Stimulated activated naive CD4-positive, alpha-beta T cell (primary cell): ENCODE measurements at regions not wholly inside any gene's neighbourhood (a gene's known extent, or its start where the extent isn't known, plus 50 kb on each side); places are given as distances from the start of the nearest gene placed in this dataset.
"Not testable (repeated sequence)": the region's sequence is repeated elsewhere in the genome, so short reads cannot be mapped to it uniquely, and the experiment has no call there.

Source experiments
- DNase-seq, 6 experiments: peaks; one replicate each; lab custom pipeline; 2025; lab: John Stamatoyannopoulos, UW

DNA sequence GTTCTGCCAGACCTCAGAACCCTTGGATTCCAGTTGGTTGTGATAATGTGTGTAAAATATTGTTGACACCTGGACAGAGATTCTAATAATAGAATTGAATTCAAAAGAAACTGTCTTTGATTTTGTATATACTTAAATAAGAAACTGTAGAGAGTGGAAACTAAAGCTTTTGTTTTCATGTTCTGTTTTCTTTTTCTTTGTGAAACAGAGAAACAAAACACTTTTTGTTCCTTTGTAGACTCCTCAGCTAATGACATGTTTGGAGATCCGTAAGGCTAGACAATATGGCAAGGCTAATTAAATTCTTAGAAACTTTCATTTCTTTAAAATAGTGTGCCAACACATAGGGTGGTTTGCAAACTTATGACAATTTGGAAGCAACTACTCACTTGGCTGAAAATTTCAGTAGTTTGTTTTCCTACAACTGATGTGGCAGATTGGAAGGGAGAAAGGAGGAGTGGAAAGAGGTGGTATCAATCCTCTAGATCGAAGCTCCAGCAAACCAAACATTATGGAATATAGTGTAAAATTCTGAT, 90.9 kb upstream of the FAT1 start:
- DNase-seq = no peak

GRCh38 chr4:186819342-186820086, 95.9 kb upstream of the FAT1 start:
- DNase-seq = no peak

GRCh38 chr4:186820391-186820891, 96.8 kb upstream of the FAT1 start:
- no peak for DNase-seq

GRCh38 chr4:186823989-186824388, 100.3 kb upstream of the FAT1 start:
- no peak for DNase-seq

GRCh38 chr4:186825069-186825468, 101.4 kb upstream of the FAT1 start:
- DNase-seq = no peak

DNA sequence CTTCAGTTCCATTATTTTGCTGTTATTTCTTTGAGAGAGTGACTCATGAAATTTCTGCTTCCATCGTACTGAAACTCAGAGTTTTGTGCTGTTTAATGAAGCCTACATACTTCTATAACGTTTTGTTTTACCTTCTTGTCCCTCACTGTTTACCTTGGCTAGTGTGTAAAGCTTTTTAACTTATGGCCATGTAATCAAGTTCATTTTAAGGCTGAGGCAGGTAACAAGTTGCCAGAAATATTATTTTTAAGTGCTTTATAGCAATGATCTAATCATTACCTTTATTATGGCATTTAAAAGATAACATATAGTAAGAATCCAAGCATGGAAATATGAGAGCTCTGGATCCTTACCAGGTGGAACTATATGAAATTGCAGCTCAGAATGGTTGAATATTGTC, 102.3 kb upstream of the FAT1 start:
- DNase-seq = no peak

GRCh38 chr4:186826846-186827533, 103.3 kb upstream of the FAT1 start:
- DNase-seq = no peak

DNA sequence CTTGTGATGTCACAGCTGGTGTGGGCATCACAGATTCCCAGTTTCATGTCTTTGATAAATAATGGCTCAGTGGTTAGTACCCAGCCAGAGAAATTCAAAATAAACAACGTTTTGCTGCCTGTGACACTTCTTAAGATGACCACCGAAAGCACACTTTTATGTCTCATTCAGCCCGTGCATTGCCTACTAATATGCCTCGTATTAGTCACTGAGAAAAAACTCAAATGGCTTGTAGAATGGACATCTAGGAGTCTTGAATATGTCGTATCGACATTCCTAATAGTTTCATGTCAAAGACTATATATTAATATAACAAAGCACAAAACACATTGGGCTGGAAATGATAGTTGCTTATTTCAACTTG, 103.9 kb upstream of the FAT1 start:
- DNase-seq = no peak

GRCh38 chr4:186829097-186829496, 105.4 kb upstream of the FAT1 start:
- no peak for DNase-seq

DNA sequence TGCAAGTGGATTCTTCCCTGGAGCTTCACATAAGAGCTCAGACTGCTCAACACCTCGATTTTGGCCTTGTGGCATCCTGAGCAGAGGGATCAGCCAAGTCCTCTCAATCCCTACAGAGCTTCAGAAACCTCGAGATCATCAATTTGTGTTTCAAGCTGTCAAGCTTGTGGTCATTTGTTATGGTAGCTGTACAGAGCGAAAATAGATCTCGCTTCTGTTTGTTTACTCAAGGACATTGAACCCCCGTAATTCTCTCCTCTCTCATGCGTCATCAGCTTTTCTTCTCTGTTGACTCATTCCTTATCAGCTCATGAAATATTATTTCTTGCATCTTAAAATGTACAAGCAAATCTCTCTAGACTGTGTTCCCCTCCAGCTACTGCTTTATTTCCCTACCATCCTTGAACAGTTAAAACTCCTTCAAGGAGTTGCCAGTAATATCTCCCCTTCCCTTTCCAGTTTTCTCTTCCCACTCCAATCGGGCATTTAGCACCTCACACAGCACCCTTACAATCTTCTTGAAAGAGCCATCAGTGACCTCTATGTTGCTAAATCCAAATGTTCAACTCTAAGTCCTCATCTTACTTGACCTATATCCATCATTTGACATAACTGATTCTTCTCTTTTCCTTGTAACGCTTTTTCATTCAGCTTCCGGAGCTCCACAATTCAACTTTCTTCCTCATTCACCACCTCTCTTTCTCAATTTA, 106.2 kb upstream of the FAT1 start:
- DNase-seq = no peak

GRCh38 chr4:186831574-186831973, 107.9 kb upstream of the FAT1 start:
- no peak for DNase-seq

GRCh38 chr4:186832906-186833305, 109.2 kb upstream of the FAT1 start:
- no peak for DNase-seq

DNA sequence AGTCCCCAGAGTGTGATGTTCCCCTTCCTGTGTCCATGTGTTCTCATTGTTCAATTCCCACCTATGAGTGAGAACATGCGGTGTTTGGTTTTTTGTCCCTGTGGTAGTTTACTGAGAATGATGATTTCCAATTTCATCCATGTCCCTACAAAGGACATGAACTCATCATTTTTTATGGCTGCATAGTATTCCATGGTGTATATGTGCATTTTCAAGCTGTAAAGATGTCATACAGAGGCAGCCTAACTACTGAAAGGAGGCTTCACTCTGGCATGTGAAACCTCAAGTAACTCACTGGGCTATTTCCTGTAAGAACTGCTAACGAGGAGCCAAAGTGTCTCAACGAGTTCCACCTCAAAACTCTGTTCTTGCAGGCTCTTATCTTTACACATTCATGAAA, 113.8 kb upstream of the FAT1 start:
- DNase-seq = not testable (repeated sequence)

- no peak for DNase-seq
Observed at GRCh38 chr4:186838295-186838694, 114.6 kb upstream of the FAT1 start.

- no peak for DNase-seq
Observed at GRCh38 chr4:186839122-186840037, 115.7 kb upstream of the FAT1 start.

DNA sequence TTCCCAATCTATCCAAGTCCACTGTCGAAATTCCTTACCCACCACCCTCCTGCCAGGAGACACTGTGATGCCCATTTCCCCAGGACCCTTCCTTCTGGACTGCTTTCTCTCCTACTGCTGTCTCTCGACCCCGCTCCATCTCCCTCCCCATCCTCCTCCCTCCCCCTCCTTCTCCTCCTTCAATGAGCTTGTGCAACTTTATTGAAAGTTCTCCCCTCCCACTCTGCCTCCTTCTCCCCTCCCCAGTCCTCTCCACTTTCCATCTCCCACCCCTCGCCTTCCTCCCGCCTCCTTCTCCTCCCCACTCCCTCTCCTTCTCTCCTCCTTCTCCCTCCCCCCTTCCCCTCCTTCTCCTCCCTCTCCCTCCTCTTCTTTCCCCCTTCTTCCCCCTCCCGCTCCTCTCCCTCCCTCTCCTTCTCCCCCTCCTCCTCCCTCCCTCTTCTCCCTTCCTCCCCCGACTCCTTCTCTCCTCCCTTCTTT, 116.6 kb upstream of the FAT1 start:
- DNase-seq = no peak

DNA sequence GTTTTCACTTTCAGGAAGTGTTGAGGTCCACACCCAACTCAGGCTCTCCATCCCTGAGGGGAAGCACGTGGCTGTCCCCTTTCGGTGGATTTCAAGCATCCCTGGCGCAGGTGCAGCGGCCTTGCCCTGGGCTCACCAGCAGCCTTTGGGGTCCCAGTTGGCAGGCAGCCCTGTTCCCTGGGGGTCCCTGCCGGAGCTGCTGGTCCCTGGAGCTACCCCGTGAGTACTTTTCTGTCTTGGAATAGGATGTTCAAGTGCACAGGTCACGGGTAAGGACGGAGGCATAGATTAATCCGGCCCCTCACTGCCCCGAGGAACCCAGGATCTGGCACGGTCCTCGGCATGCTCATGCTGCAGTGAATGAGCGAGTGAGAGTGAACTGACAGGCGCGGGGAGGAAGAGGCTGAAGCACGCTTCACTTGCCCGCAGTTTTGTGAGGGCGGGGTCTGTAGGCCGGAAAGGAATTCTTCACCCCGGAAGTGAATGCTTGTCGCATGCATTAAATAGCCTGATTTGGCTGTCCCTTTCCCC, 117.2 kb upstream of the FAT1 start:
- DNase-seq = no peak

DNA sequence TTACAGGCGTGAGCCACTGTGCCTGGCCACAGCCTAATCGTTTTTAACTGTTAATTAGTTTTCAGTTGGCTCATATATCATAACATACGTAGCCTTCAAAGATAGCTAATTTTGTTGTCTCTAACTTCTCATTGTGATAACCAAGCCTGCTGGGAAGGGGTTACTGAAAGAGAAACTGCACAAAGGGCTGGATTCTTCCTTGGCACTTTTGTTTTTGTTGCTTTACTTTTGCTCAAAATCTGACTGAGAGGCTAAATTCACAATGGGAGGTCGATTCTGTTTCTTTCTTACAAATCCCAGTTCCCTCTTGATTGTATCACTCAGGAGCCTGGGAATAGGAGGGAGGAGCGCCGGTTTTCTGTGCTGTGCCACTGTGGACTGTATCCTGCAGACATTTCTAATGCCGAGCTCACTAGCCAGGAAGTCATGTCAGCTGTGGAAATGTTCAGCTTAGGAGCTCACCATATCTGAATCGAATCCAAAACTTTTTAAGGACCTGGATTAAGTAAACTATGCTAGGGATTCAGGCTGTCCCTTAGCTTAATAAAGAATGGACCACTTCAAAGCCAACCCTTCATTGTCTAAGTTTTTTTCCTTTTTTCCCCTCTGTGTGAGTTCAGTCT, 120.5 kb upstream of the FAT1 start:
- no peak for DNase-seq

DNA sequence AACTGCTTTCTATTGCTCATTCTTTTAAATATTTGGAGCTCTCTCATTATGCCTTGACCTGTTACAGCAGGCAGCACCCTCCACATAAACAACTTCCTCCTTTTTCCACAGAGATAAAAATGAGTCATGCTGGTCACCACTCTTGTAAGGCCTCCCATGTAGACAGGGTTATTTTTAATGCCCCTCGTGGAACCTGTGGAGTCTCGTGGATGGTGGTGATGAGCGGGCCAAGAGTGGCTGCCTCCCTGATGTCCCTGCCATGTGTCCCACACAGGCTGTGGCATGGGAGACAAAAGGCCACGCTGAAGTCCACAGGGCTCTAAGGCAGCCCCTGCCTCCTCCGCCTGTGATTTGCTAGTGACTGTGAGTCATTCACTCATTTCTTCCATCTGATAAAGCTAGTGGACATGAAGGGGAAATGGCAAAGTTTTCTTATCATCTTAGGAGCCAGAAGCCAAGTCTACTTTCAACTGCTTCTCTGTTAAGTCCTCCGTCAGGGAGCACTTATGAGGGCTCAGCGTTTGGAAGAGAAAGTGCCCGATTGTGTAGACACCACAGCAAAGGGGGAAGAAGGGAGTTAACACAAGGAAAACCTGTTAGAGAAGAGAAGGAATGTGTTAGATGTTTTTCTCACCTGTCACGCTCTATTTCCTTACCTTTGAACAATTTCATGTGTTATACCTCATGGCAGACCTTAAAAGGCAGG, 121.6 kb upstream of the FAT1 start:
- DNase-seq = no peak

DNA sequence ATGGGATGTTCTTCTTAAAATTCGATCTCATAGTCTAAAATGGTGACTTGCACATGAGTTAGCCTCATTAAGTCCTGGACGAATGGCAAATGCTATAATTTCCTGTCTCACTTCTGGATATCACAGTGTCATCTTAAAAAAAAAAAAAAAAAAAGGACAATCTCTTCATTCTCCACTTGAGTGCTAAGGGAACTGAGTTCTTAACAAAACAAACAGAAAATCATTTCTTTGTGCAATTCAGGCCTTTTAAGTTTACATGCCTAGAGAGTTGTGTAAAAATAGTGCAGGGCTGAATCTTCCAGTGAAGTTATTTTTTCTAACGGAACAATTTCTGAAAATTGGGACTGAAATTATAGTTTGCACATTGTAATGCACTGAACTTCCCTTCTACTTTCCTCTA, 122.8 kb upstream of the FAT1 start:
- no peak for DNase-seq
